SK-N-MC (cell line): ENCODE measurements at regions not wholly inside any gene's neighbourhood (a gene's known extent, or its start where the extent isn't known, plus 50 kb on each side); places are given as distances from the start of the nearest gene placed in this dataset.

ENCODE experiments used
- EZH2 ChIP-seq: fragments of 200-600 bp; sonication (generic); IDR thresholded peaks from one replicate; pipeline ENCODE4 v1.6.1; 2017; ENCODE audit warnings: antibody characterized with exemption
- FOXP2 ChIP-seq: optimal IDR thresholded peaks from 2 replicates; pipeline ENCODE3; 2011; ENCODE audit warnings: mild to moderate bottlenecking, moderate library complexity; ENCODE audit not compliant: insufficient read depth; ENCODE audit errors: extremely low read length, control extremely low read depth
- POLR2AphosphoS5 ChIP-seq: IDR thresholded peaks from 2 replicates; pipeline ENCODE4 v1.6.1; 2012; ENCODE audit warnings: mild to moderate bottlenecking, low read depth, low read length, borderline replicate concordance

DNA sequence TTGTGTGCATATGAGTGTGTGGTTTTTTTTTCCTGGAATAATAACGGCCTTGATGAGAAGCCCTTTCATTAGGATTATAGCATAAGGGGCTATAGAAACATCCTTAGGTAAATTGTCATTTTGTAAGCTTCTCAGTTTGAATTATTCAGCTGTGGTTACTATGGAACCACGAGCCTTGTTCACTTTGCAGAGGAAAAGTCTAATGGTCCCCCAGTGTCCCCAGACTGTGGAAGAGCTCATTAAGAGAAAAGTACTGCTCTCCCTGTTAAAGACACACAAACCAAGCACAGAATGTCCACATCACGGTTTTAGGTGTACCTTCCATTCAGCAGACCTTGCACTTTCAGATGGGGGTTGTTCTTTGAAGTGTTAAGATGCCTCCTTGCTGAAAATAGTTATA, 199.3 kb upstream of the DEPDC1 start:
- TF ChIP-seq POLR2AphosphoS5 (no peak), EZH2 (no peak), FOXP2 (no peak)
